Body of pancreas (tissue), 4 donors: ENCODE measurements at regions not wholly inside any gene's neighbourhood (a gene's known extent, or its start where the extent isn't known, plus 50 kb on each side); places are given as distances from the start of the nearest gene placed in this dataset.
"Not testable (repeated sequence)": the region's sequence is repeated elsewhere in the genome, so short reads cannot be mapped to it uniquely, and the experiment has no call there.

Source experiments
- CTCF ChIP-seq, 7 experiments: fragments of 450-650 bp in 4 of 7; fragments of 200-600 bp in 3 of 7; sonication (generic) in 3 of 7; IDR thresholded peaks; one replicate each; pipeline ENCODE4 v1.5.1; 2016 to 2019; ENCODE audit warnings: antibody characterized with exemption in 7 of 7
- POLR2A ChIP-seq, 3 donors: fragments of 450-650 bp; IDR thresholded peaks; one replicate each; pipeline ENCODE4 v1.6.1; 2016; ENCODE audit warnings: antibody characterized with exemption in 3 of 3, mild to moderate bottlenecking in 2 of 3

- not testable (repeated sequence) for TF ChIP-seq CTCF, POLR2A (IDR thresholded peaks at IDR 0.05)
Measured at GRCh38 chr2:19164099-19164498, 194.3 kb downstream of the OSR1 start.
